ENCODE measurements at regions not wholly inside any gene's neighbourhood (a gene's known extent, or its start where the extent isn't known, plus 50 kb on each side); places are given as distances from the start of the nearest gene placed in this dataset.
A peak's percentile ranks its signal among the peaks of the same experiment; 100 is the strongest.

DNA sequence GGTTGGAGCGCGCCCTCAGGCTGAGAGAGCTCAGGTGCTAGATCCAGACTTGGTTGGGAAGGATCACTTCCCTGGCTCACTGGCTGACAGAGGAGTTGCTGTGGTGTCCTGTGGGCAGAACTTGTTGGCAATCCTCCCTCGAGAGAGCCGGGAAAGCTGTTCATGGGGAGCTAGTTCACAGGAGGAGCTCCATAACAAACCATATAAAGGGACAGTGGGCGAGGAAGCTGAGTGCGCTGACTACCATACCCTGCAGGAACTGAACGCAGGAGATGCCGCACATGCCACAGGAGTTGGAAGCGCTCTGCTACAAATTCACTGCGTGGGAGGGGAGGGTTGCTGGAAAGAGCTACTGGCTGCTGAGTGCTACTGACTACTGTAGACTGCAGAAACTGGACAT, 243.2 kb downstream of the OGFRL1 start:
- no peak for TF ChIP-seq POLR2AphosphoS5 (IDR thresholded peaks at IDR 0.05)
- no peak for TF ChIP-seq POLR2A (IDR thresholded peaks at IDR 0.05)
- TF ChIP-seq, protein P1, sequence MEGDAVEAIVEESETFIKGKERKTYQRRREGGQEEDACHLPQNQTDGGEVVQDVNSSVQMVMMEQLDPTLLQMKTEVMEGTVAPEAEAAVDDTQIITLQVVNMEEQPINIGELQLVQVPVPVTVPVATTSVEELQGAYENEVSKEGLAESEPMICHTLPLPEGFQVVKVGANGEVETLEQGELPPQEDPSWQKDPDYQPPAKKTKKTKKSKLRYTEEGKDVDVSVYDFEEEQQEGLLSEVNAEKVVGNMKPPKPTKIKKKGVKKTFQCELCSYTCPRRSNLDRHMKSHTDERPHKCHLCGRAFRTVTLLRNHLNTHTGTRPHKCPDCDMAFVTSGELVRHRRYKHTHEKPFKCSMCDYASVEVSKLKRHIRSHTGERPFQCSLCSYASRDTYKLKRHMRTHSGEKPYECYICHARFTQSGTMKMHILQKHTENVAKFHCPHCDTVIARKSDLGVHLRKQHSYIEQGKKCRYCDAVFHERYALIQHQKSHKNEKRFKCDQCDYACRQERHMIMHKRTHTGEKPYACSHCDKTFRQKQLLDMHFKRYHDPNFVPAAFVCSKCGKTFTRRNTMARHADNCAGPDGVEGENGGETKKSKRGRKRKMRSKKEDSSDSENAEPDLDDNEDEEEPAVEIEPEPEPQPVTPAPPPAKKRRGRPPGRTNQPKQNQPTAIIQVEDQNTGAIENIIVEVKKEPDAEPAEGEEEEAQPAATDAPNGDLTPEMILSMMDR (IDR thresholded peaks at IDR 0.05): no peak
- no peaks in the 10 kb centered on the region for H3K27me3 ChIP-seq (replicated peaks; ENCODE audit: insufficient read depth)
- intact Hi-C loops (cut with DNase I): loop anchor here (5.0 kb wide), 1 partner anchor 555 kb away; no protein-coding TSS in a partner anchor
- H3K4me3 ChIP-seq: no peak overlapping the region
- H3K9me3 ChIP-seq: no peaks in the 10 kb centered on the region
- 89% methylated on average over 10 of the region's 10 CpGs for WGBS
- no peaks in the 10 kb centered on the region for H3K36me3 ChIP-seq
- H3K4me1 ChIP-seq (replicated peaks): no peaks in the 10 kb centered on the region
- no peak for DNase-seq (ENCODE audit: low spot score)
- H3K27ac ChIP-seq: no peak overlapping the region

- intact Hi-C loops (cut with DNase I): loop anchor here (5.0 kb wide), 1 partner anchor 553 kb away; no protein-coding TSS in a partner anchor
- 65% methylated on average over 2 of the region's 2 CpGs for WGBS
Measured at GRCh38 chr6:71533939-71534379, 245.3 kb downstream of the OGFRL1 start.

DNA sequence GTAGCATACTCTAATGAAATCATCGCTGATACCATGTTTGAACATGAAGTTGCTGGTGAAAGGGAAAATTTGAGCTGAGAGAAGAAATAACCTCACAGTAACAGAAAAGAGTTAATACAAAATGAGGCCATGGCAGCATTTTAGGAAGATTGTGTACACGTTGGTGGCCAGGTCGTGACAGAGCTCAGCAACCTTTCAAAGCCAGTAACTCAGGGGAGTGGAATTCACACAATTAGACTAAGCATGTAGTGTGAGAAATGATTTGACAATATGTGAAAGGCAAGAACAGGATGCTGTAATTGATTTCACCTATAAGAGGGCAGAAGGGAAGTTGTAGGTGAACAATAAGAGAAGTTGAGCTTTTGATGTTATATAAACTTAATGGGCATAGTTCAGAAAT, 246.3 kb downstream of the OGFRL1 start:
- Histone ChIP-seq H3K27me3 (replicated peaks; ENCODE audit: insufficient read depth) (no peaks in the 10 kb centered on the region), H3K27ac (no peak overlapping the region), H3K36me3 (no peaks in the 10 kb centered on the region), H3K4me1 (replicated peaks) (no peaks in the 10 kb centered on the region), H3K9me3 (no peaks in the 10 kb centered on the region), H3K4me3 (no peak overlapping the region)
- TF ChIP-seq POLR2AphosphoS5 (IDR thresholded peaks at IDR 0.05): no peak
- 63% methylated on average over 3 of the region's 3 CpGs for WGBS
- intact Hi-C loops (cut with DNase I): loop anchor here (5.0 kb wide), 1 partner anchor 552 kb away; no protein-coding TSS in a partner anchor
- DNase-seq (ENCODE audit: low spot score): no peak

More at GRCh38 chr6:71533939-71534379, 245.3 kb downstream of the OGFRL1 start:
- H3K36me3 ChIP-seq: no peaks in the 10 kb centered on the region
- no peaks in the 10 kb centered on the region for H3K4me1 ChIP-seq (replicated peaks)
- H3K27ac ChIP-seq: no peak overlapping the region
- DNase-seq (ENCODE audit: low spot score): no peak
- H3K9me3 ChIP-seq: no peaks in the 10 kb centered on the region
- no peak overlapping the region for H3K4me3 ChIP-seq
- no peaks in the 10 kb centered on the region for H3K27me3 ChIP-seq (replicated peaks; ENCODE audit: insufficient read depth)
- TF ChIP-seq, protein P1 (IDR thresholded peaks at IDR 0.05): peak in 3 of 4 experiments; percentile 38 to 52 (median 44)
- no peak for TF ChIP-seq POLR2A (IDR thresholded peaks at IDR 0.05)

DNA sequence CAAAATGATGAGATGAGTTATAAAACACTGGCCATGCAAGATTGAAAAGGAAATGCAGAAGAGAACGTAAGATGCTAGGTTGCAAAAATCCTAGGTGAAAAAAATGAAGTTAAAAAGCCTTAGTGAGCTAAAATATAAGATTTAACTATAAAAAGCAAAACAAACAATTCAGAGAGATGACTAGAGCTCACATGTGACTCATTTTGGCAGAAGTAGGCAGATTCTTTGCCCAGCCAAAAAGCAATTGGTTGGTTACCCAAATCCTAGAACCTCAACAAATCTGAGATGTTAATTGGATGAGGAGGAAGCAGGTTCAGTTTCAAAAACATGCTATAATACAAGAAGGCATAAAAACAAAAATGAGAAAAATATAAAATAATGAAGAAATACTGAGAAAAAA, 249.1 kb downstream of the OGFRL1 start:
- TF ChIP-seq, protein P1 (IDR thresholded peaks at IDR 0.05): no peak
- TF ChIP-seq POLR2AphosphoS5 (IDR thresholded peaks at IDR 0.05) (no peak), POLR2A (IDR thresholded peaks at IDR 0.05) (no peak)
- no peak overlapping the region for H3K4me3 ChIP-seq
- 48% methylated on average over 1 of the region's 1 CpG for WGBS
- no peaks in the 10 kb centered on the region for H3K36me3 ChIP-seq
- no peaks in the 10 kb centered on the region for H3K9me3 ChIP-seq
- H3K27ac ChIP-seq: no peak overlapping the region
- DNase-seq (ENCODE audit: low spot score): no peak
- H3K27me3 ChIP-seq (replicated peaks; ENCODE audit: insufficient read depth): no peaks in the 10 kb centered on the region
- intact Hi-C loops (cut with DNase I): no loop called here
- no peaks in the 10 kb centered on the region for H3K4me1 ChIP-seq (replicated peaks)

DNA sequence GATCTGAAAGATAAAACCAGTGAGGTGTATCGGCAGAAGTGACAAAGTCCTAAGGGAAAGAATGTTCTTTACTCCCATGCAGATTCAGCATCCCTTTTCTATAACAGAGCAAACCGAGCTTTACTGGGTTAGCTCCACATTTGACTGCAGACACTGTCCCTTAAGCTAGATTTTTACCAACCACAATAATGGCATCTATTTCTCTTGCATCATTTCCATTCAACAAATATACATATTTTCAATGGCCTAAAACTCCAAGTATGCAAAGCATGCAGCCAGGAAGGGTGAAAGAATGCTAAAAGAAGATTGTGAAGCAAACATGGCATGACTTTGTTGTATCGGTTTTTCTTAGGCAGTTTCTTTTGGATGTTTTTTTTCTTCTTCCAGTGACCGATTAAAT, 255.4 kb downstream of the OGFRL1 start:
- no peak overlapping the region for H3K4me3 ChIP-seq
- no peaks in the 10 kb centered on the region for H3K36me3 ChIP-seq
- no peaks in the 10 kb centered on the region for H3K4me1 ChIP-seq (replicated peaks)
- no peak for DNase-seq (ENCODE audit: low spot score)
- no peaks in the 10 kb centered on the region for H3K27me3 ChIP-seq (replicated peaks; ENCODE audit: insufficient read depth)
- 58% methylated on average over 4 of the region's 4 CpGs for WGBS
- no peaks in the 10 kb centered on the region for H3K9me3 ChIP-seq
- intact Hi-C loops (cut with DNase I): no loop called here
- H3K27ac ChIP-seq: no peak overlapping the region
- TF ChIP-seq POLR2A (IDR thresholded peaks at IDR 0.05) (no peak), POLR2AphosphoS5 (IDR thresholded peaks at IDR 0.05) (no peak)
- TF ChIP-seq, protein P1 (IDR thresholded peaks at IDR 0.05): no peak

All from prostate gland (tissue), 2 donors.